Testis (tissue), 2 donors: ENCODE measurements at regions not wholly inside any gene's neighbourhood (a gene's known extent, or its start where the extent isn't known, plus 50 kb on each side); places are given as distances from the start of the nearest gene placed in this dataset.

Source experiments
- POLR2A ChIP-seq: fragments of 450-650 bp; IDR thresholded peaks from one replicate; pipeline ENCODE4 v1.6.1; 2017; ENCODE audit warnings: antibody characterized with exemption, mild to moderate bottlenecking, moderate library complexity
- TF ChIP-seq, protein P1 (sequence below), 3 experiments: fragments of 450-650 bp in 2 of 3; fragments of 200-600 bp in 1 of 3; sonication (generic) in 1 of 3; IDR thresholded peaks; one replicate each; pipeline ENCODE4 v1.5.1; 2016 to 2019; ENCODE audit warnings: antibody characterized with exemption in 3 of 3, mild to moderate bottlenecking in 2 of 3, moderate library complexity in 1 of 3

DNA sequence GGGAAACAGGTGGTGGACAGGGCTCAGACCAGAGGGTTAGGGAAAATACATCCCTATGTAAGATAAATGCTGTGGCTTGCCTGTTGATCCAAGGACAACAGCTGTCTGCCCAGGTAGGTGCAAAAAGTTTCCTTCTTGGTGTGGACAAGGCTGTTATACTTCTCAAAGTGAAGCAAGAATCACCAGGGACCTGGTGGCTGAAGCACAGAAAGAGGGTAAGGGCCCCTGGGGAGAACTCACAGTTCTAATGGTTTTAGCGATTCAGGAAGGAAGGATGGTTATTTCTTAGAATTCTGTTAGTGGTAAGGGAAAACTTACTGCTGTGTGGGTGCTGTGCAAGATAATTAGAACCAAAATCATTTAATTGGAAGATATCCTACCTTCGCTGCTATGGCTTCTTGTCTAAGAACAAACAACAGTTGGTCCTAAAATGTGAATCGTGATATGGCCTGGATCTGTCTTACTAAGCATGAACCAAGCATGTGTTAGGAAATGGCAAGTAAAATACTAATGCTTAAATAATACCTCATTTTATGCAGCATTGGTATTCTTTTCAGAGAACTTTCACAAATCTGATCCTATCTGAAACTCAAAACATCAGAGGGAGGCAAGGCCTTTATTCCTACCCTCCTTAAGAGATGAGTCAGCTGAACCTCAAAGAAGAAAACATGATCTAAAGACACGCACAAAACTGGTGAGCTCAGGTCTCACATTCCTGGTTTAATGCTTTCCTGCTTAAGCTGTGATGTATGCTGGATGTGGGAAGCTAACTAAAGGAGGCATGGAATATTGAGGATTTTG is 159.2 kb upstream of the THUMPD2 start:
- TF ChIP-seq, protein P1, sequence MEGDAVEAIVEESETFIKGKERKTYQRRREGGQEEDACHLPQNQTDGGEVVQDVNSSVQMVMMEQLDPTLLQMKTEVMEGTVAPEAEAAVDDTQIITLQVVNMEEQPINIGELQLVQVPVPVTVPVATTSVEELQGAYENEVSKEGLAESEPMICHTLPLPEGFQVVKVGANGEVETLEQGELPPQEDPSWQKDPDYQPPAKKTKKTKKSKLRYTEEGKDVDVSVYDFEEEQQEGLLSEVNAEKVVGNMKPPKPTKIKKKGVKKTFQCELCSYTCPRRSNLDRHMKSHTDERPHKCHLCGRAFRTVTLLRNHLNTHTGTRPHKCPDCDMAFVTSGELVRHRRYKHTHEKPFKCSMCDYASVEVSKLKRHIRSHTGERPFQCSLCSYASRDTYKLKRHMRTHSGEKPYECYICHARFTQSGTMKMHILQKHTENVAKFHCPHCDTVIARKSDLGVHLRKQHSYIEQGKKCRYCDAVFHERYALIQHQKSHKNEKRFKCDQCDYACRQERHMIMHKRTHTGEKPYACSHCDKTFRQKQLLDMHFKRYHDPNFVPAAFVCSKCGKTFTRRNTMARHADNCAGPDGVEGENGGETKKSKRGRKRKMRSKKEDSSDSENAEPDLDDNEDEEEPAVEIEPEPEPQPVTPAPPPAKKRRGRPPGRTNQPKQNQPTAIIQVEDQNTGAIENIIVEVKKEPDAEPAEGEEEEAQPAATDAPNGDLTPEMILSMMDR (IDR thresholded peaks at IDR 0.05) = no peak
- no peak for TF ChIP-seq POLR2A
